Loucy (cell line): ENCODE measurements at regions not wholly inside any gene's neighbourhood (a gene's known extent, or its start where the extent isn't known, plus 50 kb on each side); places are given as distances from the start of the nearest gene placed in this dataset.

Experiments used
- CTCF ChIP-seq: fragments of 200-600 bp; sonication (generic); conservative IDR thresholded peaks from 2 replicates; pipeline ENCODE4 v1.5.1; 2014; ENCODE audit warnings: mild to moderate bottlenecking, antibody characterized with exemption, low read length
- EZH2phosphoT487 ChIP-seq: fragments of 200-600 bp; IDR thresholded peaks from 2 replicates; pipeline ENCODE4 v1.6.1; 2018; ENCODE audit warnings: antibody characterized with exemption, mild to moderate bottlenecking, moderate library complexity, borderline replicate concordance

- no peak for TF ChIP-seq CTCF
- TF ChIP-seq EZH2phosphoT487 = no peak
Observed at GRCh38 chr14:34187061-34187460, 236.2 kb upstream of the EGLN3 start.
